ENCODE measurements at regions not wholly inside any gene's neighbourhood (a gene's known extent, or its start where the extent isn't known, plus 50 kb on each side); places are given as distances from the start of the nearest gene placed in this dataset.

DNA sequence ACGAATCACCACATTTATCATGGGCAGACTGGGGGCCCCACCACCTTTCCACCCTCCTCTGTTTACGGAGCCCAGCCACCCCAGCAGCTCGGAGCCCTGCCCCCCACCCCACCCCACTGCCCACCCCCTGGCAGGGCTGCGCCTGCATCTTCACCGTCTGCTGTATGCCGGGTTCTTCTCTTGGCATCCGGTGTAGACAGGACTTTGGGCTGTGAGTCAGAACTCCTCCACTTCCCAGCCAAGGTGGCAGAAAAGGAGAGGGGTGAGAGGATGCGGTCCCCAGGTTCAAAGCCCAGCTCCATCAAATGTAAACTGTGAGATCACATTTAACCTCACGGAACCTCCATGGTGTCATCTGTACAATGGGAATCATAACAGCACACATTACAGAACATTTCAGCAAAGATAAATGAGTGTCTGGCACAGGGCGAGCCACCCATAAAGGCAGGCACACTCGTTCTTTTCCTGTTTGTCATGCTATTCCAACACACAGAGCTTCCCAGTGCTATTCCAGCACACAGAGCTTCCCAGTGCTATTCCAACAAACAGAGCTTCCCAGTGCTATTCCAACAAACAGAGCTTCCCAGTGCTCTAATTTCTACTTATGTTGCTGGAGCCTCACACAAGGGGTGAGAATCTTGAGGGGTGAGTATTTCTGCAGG, 292.7 kb upstream of the RTL1 start:
- H3K79me2 ChIP-seq (ENCODE audit: insufficient read depth, low read length): no peaks in the 10 kb centered on the region
- H3K4me1 ChIP-seq (ENCODE audit: insufficient read depth, low read length): no peaks in the 10 kb centered on the region
- no peaks in the 10 kb centered on the region for H4K20me1 ChIP-seq (ENCODE audit: insufficient read depth, low read length)
- no peak overlapping the region for H3K27ac Mint-ChIP-seq (ENCODE audit: unreplicated experiment)
- H3K27me3 Mint-ChIP-seq (ENCODE audit: low read depth, unreplicated experiment): peaks cover 56% of the 10 kb centered on the region
- H3K9me3 ChIP-seq (ENCODE audit: insufficient read depth, low read depth, low read length): no peaks in the 10 kb centered on the region
- H3K9ac ChIP-seq (ENCODE audit: low read length): no peak overlapping the region
- H3K9me3 Mint-ChIP-seq (ENCODE audit: unreplicated experiment): peaks cover 2% of the 10 kb centered on the region
- no peak for FAIRE-seq
- H3K27me3 ChIP-seq (ENCODE audit: insufficient read depth, low read length): no peaks in the 10 kb centered on the region
- DNase-seq (ENCODE audit: low read depth): no peak
- H3K36me3 Mint-ChIP-seq (ENCODE audit: low read depth, unreplicated experiment): no peaks in the 10 kb centered on the region
- TF ChIP-seq, protein P1, sequence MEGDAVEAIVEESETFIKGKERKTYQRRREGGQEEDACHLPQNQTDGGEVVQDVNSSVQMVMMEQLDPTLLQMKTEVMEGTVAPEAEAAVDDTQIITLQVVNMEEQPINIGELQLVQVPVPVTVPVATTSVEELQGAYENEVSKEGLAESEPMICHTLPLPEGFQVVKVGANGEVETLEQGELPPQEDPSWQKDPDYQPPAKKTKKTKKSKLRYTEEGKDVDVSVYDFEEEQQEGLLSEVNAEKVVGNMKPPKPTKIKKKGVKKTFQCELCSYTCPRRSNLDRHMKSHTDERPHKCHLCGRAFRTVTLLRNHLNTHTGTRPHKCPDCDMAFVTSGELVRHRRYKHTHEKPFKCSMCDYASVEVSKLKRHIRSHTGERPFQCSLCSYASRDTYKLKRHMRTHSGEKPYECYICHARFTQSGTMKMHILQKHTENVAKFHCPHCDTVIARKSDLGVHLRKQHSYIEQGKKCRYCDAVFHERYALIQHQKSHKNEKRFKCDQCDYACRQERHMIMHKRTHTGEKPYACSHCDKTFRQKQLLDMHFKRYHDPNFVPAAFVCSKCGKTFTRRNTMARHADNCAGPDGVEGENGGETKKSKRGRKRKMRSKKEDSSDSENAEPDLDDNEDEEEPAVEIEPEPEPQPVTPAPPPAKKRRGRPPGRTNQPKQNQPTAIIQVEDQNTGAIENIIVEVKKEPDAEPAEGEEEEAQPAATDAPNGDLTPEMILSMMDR (IDR thresholded peaks at IDR 0.05; ENCODE audit: insufficient read depth, low read depth, low read length): no peak
- no peak for TF ChIP-seq EZH2 (IDR thresholded peaks at IDR 0.05; ENCODE audit: insufficient read depth, low read length)
- no peaks in the 10 kb centered on the region for H3K36me3 ChIP-seq (ENCODE audit: insufficient read depth, low read length)
- H3K27ac ChIP-seq (ENCODE audit: low read depth, low read length): no peak overlapping the region
- no peak overlapping the region for H3K4me2 ChIP-seq (ENCODE audit: low read length)
- H2AFZ ChIP-seq (ENCODE audit: low read depth, low read length): no peak overlapping the region
- no peak overlapping the region for H3K4me3 ChIP-seq (ENCODE audit: insufficient read depth, low read depth, low read length)
- no peaks in the 10 kb centered on the region for H3K4me1 Mint-ChIP-seq (ENCODE audit: low read depth, unreplicated experiment)
- no peak overlapping the region for H3K4me3 Mint-ChIP-seq (ENCODE audit: unreplicated experiment)

DNA sequence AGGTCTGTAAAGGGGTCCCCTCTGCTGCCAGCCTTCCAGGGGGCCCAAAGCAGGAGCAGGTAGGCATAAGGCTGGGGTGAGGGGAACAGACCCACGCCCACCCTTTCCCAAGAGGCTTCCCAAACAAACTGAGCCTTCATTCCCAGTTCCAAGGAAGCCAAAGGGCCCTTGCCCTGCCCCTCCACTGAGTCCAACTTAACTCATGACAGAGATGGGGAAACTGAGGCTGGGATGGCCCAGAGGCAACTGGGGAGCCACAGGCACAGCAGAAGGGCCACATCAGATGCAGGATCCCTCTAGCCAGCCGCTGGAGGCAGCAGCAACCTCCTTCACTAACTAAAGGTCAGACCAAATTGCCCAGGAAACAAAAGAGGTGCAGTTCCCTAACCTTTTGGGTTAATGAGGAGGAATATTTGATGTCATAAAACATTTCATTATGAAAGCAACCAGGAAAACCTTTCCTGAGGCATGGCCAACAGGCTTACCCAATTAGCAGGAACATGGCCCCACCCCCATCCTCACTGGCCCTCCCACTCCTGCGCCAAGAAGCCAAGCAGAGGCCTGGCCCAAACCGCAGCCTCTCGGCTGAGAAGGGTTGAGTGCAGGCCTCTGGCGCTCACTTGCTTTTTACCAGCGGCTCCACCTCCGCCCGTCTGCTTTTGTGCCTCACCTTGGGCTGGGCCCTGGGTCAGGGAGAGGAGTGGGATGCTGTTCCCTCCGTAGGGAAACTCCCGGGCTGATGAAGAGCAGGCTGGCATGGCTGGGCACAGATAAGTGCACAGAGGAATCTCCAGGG, 293.5 kb upstream of the RTL1 start:
- Histone ChIP-seq H4K20me1 (ENCODE audit: insufficient read depth, low read length) (no peaks in the 10 kb centered on the region), H3K79me2 (ENCODE audit: insufficient read depth, low read length) (no peaks in the 10 kb centered on the region), H3K4me1 (ENCODE audit: insufficient read depth, low read length) (no peaks in the 10 kb centered on the region), H3K4me3 (ENCODE audit: insufficient read depth, low read depth, low read length) (no peak overlapping the region), H3K9me3 (ENCODE audit: insufficient read depth, low read depth, low read length) (no peaks in the 10 kb centered on the region), H2AFZ (ENCODE audit: low read depth, low read length) (no peak overlapping the region), H3K36me3 (ENCODE audit: insufficient read depth, low read length) (no peaks in the 10 kb centered on the region), H3K27me3 (ENCODE audit: insufficient read depth, low read length) (no peaks in the 10 kb centered on the region), H3K9ac (ENCODE audit: low read length) (no peak overlapping the region), H3K4me2 (ENCODE audit: low read length) (no peak overlapping the region), H3K27ac (ENCODE audit: low read depth, low read length) (no peak overlapping the region)
- Mint-ChIP-seq H3K27me3 (ENCODE audit: low read depth, unreplicated experiment) (peaks cover 59% of the 10 kb centered on the region), H3K27ac (ENCODE audit: unreplicated experiment) (no peak overlapping the region), H3K4me3 (ENCODE audit: unreplicated experiment) (no peak overlapping the region), H3K4me1 (ENCODE audit: low read depth, unreplicated experiment) (no peaks in the 10 kb centered on the region), H3K36me3 (ENCODE audit: low read depth, unreplicated experiment) (peaks cover 2% of the 10 kb centered on the region), H3K9me3 (ENCODE audit: unreplicated experiment) (peaks cover 3% of the 10 kb centered on the region)
- DNase-seq (ENCODE audit: low read depth) (no peak), FAIRE-seq (no peak)
- no peak for TF ChIP-seq EZH2 (IDR thresholded peaks at IDR 0.05; ENCODE audit: insufficient read depth, low read length)
- TF ChIP-seq, protein P1 (IDR thresholded peaks at IDR 0.05; ENCODE audit: insufficient read depth, low read depth, low read length): no peak

Measured in astrocyte (in vitro differentiated cells and primary cell).